ENCODE measurements at regions not wholly inside any gene's neighbourhood (a gene's known extent, or its start where the extent isn't known, plus 50 kb on each side); places are given as distances from the start of the nearest gene placed in this dataset.
"Not testable (repeated sequence)": the region's sequence is repeated elsewhere in the genome, so short reads cannot be mapped to it uniquely, and the experiment has no call there.

DNA sequence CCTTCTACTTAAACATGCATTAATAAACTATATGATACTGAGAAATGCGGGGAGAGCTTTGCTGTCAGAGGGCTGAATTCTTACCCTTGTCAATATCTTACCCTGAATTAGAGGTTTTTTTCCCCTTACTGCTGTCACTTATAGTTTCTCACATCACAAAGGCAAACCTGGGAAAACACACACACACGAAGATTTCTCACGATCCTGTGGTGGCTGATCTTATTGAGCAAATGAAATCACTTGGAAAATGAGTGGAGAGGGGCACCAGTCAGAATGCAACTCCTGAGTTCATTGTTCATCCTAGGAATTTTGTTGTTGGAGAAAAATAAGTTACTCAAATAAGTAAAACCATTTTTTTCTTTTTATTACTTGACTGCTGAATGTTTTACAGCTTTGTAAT, 673.6 kb downstream of the EDEM1 start:
- DNase-seq, result no peak

DNA sequence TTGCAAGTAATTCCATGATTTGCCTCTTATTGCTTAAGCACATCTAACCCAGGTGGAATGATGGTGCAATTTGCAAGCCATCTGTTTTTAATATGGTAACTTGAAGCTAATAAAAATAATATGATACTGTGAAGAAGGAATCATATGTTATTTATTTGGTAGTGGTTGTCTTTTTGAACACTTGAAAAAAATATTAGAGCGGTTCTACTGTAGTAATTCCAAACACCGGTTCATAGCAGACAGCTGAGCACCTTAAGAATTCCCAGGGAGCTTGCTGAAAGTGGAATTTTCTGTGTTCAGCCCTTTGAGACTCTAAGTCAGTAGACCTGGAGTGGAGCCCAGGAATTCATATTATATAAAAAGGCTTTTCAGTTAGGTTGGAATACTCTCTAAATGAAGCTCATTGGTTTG, 687.4 kb downstream of the EDEM1 start:
- no peak for DNase-seq

DNA sequence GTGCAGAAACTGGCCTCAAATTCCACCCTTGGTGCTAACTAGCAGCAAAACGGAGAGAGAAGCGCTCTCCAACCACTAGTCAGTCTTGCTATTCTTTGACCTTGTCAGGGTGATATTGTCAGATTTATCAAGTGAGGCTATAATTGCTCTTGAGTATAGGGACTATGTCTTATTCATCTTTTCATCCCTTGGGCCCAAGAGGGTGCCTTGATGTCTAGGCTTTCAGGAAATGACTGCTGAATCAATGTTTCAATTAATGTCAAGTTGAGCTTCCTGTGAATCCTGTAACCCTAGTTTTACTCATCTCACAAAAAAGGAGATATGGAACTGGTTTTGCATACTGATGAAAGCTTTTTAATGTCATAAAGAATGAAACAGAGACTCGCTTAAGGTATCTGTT, 701.3 kb downstream of the EDEM1 start:
- no peak for DNase-seq

DNA sequence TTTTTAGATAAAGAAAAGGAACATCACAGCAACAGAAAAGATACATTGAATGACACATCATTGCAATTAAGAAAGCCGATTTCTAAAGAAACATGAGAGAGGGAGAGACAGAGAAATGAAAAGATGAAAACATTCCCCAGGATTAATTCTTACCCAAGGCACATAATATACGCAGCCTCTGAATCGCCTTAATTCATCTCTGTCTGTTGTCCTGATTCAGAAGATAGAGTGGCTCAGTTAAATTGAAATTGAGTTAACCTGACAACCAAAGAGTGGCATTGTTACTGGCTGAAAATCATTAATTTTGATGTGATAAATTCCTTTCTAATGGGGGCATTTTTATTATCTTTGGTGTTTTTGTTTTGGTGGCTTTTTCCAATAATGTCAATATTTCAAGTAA, 701.9 kb downstream of the EDEM1 start:
- no peak for DNase-seq

DNA sequence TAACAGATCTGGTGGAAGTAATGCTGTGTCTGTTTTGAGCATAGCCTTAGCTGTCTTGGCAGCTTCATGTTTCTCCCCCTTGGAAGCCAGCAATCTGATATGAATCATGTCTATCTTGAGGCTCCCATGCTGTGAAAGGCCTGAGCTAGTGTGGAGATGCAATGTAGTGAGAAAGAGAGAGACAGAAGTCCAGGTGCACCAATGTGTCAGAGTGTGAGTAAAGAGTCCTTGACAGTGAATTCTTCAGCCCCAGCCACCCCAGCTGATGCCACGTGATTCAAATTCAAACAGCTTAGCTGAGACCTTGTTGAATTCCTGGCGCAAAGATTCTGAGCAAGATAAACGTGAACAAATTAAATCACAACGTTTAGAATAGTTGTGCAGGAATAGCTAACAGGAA, 704.2 kb downstream of the EDEM1 start:
- DNase-seq, result no peak

DNA sequence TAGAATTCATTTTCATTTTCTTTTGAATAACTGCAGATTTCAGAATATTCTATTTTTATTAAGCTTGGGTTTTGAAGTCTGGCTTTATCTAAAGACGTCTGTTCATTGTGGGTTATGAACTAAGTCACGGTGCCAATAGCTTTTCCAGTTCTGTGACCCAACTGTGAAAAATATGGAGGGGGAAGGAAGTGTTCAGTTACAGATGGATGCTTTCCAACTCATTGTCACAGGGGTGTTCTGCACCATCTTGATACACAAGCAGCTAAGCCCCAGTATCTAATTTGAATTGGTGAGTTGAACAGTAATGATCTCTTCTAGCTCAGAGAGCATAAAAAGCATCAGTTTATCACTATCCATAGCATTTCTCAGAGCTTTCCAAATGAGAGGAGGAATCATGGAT, 710.6 kb downstream of the EDEM1 start:
- DNase-seq, result no peak

DNA sequence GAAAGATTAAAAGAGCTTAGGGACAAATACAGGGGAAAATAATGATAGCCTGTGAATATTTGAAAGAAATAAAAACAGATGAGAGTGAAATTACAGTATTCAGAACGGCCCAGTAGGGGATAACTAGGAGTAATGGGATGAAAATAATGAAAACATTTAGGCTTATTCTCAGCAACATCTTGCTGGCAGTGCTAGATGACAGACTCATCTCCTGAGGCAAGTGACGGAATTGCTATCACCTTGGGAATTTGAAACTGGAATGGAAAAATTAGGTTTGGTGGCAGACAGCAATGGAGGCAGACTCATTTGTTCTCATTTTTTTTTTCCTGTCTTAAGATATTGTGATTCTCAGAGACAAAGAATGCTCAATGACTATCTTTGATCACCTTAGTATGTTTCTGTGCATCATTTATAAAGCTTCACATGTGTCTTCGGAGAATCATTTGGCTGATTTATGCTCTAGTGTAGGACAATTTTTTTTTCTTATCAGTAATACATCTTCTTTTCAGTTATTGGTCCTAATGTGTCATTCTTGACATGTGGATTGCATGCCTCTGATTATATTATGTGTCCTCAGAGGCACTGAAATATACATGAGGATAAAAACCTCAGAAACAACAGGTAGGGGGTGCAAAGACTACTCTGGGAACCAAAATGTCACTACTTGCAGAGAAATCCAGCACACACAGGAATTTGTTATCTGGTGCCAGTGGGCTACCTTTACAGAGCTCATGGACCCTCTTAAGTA, 711.7 kb downstream of the EDEM1 start:
- DNase-seq, result no peak

DNA sequence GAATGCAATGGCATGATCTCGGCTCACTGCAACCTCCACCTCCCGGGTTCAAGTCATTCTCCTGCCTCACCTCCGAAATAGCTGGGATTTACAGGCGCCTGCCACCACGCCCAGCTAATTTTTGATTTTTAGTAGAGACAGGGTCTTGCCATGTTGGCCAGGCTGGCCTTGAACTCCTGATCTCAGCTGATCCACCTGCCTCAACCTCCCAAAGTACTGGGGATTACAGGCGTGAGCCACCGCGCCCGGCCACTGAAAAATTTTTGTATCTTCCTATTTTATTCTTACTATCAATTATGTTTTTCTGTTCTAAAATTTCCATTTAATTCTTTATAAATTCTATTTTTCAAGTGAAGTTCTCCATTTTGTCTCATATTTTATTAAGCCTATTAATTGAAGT, 730.4 kb downstream of the EDEM1 start:
- no peak for DNase-seq

DNA sequence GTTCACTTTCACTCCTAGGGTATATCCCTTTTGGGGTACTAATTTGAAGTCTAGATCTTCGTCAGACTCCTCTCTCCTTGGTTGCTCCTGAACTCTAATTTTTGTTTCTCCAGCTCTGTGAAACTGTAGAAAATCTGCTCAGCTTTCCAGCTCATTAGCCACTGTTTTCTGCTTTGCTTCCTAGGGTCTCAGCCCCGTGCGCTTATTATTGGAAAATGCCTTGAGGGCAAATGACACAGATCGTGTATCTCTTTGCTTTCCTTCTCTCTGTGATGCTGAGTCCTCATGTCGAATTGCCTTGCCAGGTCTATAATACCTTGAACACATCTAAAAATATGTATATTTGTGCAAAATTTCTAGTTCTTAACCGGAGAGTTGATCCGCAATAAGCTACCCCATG, 731.1 kb downstream of the EDEM1 start:
- DNase-seq, result no peak

DNA sequence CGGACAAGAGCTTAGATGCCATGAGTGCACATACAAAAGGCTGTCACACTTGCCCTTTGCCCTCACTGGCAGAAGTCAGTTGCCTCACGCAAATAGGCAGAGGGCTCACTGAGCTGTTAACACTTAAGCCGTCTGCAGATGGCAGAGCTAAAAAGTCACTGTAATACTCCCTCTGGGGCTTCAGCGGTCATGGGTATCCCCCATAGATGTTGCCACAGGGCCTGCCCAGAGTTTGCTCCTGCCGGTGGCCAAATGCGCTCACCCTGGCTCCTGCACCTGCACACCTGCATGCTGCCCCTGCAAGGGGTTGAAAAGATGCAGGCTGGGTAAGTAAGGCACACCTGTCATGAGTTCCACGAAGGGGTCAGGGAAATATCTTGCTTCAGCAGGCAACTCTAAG, 741.5 kb downstream of the EDEM1 start:
- no peak for DNase-seq

DNA sequence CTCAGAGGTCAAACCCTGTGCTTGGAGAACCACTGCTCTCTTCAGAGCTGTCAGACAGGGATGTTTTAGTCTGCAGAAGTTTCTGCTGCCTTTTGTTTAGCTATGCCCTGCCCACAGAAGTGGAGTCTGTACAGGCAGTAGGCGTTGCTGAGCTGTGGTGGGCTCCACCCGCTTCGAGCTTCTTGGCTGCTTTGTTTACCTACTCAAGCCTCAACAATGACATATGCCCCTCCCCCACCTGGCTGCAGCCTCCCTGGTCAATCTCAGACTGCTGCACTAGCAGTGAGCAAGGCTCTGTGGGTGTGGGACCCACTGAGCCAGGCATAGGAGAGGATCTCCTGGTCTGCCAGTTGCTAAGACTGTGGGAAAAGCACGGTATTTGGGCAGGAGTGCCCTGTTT, 756.6 kb downstream of the EDEM1 start:
- not testable (repeated sequence) for DNase-seq

DNA sequence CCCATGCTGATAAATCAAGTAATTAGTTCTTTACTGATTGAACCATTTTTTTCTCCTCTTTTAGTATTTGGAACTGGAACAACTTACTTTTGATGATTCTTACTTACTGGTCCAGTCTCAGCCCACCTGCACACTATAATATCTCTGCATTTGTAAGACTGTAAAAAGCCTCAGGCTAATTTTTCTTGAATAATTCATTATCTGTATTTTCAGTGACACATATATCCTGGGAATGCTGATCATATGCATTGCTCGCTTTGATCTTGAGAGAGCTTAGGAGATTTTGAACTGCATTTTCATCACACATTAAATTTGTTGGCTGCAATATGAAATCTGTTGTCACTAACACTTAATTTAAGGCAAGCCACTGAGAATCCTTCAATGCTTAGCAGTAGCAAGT, 760.6 kb downstream of the EDEM1 start:
- no peak for DNase-seq

DNA sequence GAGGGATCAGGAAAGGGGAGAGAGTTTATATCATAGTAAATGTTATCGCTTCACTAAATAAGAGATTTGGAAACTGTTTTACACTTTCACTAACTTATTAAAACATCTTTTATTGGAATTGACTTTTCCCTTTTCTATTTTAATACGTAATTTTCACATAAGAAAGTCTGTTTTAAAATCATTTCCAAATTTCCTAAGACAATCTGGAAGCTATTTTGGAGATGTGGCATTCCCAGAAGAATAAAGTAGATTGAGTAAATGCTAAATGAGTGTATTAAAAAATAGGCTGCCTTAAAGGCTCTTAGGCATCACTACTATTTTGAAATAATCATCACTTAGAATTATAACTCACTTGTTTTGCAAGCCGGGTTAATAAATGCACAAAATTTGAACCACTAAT, 763.5 kb downstream of the EDEM1 start:
- DNase-seq, result no peak

DNA sequence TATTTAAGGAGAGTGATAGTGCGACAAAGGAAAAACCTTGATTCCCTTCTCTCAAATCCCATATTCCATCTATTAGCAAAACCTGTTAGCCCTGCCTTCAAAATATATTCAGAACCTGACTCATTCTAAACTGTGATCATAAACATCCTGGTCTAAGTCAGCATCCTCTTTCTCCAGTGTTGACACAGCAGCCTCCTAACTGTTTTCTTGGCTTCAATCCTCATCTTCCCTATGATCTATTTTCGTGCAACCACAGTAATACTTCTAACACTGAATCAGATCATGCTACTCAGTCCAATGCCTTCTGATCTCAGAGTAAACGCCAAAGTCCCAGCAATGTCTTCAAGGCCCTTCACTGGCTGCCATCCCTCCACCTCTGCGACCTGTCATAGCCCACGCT, 785.1 kb downstream of the EDEM1 start:
- no peak for DNase-seq

DNA sequence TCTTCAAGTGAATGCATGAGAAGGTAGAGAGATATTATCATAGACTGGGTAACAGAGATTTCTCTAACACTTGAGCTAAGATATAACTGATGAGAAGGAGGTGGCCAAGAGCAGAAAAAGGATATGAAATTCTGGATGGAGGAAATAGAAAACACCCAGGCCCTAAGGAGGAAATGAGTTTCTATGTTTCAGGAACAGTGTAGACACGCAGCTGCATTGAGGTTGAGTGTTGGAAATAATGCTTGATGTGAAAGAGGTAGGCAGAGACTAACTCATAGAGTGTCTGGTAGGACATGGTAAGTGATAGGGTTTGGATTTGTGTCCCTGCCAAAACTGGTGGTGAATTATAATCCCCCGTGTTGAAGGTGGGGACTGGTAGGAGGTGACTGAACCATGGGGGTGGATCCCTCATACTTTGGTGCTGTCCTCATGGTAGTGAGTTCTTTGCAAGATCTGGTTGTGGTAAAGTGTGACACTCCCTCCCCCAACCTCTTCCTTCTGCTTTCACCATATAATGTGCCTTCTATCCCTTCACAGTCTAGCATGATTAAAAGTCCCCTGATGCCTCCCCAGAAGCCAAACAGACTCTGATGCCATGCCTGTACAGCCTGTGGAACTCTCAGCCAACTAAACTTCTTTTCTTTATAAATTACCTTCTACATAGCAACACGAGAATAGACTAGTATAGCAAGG, 787.3 kb downstream of the EDEM1 start:
- DNase-seq, result no peak

DNA sequence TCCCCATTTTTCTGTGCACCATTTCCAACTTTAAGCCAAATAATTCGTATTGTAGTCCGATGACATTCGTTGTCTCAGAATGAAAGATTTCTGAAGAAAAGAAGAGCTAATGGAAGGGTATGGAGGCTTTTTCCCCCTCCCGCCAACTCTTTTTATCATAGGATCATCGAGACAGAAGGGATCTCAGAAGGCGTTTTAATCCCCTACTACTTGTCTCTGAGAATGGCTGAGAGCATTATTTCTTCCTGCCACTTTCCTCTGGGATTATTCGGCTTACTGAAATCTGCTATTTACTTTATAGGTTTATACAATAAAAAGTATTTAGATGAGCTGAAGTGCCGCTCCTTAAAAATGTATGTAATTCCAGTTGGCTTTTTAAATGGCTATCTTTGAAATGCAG, 789.8 kb downstream of the EDEM1 start:
- no peak for DNase-seq

DNA sequence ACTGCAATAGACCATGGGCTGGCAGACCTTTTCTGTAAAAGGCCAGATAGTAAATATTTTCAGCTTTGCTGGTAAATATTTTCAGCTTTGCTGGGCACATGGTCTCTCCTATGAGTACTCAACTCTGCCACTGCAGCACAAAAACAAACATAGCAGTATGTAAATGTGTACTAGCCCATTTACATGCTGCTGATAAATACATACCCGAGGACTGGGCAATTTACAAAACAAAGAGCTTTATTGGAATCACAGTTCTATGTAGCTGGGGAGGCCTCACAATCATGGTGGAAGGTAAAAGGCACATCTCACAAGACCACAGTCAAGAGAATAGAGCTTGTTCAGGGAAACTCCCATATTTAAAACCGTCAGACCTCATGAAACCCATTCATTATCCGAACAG, 793.0 kb downstream of the EDEM1 start:
- DNase-seq, result no peak

DNA sequence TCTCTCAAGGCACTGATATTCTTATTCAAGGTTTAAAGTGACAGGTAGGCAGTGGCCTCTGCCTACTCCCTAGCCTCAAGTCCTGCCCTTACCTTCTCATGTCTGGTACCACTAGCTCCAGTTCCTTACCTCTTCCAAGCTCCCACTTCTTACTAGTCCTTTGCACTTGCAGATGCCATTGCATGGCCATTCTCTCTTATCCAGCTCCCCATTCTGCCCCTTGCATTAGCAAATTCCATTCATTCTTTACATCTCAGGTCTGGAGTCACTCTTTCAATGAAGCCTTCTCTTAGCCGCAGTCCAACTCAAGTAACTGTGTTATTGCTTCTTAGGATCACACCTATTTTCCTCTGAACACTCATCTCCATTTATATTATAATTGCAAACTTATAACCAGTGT, 807.1 kb downstream of the EDEM1 start:
- DNase-seq, result no peak

DNA sequence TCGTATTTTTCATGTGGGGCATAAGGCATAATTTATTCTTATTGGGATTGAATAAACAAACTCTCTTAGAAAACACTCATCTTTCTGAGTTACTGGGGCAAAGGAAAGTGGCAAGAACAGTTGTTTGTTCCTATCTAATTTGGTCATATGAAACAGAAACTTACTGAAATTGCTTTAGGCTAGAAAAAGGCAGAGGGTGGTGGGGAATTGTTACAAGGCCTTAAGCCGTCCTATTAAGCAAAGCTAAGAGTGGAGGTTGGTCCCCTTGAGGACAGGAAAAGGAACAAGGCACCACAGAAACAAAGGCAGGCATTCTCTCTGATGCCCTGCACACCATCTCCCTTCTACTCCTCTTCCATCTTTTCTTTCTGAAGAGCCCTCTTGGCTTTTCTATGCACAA, 830.9 kb downstream of the EDEM1 start:
- DNase-seq, result no peak

DNA sequence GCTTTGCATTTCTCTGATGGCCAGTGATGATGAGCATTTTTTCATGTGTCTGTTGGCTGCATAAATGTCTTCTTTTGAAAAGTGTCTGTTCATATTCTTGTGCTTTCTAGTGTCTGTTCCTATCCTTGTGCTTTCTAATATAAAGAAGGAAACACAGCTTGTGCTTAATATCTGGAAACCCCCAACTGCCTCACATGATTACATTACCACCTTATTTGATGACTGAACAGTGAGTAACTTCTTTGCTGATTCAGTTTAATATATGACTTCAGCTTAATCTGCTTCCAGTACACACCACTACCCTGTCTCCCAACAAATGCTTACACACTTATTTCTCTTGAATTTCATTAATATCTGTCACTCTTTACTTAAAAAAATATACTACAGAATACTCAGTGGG, 835.1 kb downstream of the EDEM1 start:
- DNase-seq, result no peak

DNA sequence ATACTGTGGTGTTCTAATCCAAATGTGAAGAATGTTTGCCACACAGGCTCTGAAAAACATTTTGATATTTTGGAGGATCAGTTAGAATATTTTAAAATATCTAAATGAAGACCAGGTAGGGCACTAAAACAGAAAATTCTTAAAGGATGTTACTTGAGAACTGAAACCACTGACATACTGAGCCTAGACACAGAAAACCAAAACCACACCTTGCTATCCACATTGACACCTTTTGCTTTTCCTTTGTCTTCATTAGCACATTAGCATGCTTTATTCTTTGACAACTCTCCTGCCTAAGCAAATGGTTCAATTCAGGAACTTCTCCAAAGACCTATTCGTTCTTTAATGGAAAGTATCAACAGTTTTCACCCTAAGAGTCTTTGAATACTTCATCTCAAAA, 835.9 kb upstream of the GRM7 start:
- DNase-seq, result no peak

DNA sequence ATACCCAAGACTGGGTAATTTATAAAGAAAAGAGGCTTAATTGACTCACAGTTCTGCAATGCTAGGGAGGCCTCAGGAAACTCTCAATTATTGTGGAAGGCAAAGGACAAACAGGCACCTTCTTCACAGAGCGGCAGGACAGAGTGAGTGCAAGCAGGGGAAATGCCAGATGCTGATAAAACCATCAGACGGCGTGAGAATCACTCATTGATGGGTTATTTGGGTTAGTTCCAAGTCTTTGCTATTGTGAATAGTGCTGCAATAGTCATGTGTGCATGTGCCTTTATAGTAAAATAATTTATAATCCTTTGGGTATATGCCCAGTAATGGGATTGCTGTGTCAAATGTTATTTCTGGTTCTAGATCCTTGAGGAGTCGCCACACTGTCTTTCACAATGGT, 830.3 kb upstream of the GRM7 start:
- DNase-seq, result not testable (repeated sequence)

DNA sequence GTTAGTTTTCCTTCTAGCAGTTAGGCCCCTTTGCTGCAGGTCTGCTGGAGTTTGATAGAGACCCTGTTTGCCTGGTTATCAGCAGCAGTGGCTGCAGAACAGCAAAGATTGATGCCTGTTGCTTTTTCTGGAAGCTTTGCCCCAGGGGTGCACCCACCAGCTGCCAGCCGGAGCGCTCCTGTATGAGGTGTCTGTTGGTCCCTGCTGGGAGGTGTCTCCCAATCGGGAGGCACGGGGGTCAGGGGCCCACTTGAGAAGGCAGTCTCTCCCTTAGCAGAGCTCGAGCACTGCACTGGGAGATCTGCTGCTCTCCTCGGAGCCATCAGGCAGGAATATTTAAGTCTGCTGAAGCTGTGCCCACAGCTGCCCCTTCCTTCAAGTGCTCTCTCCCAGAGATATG, 825.3 kb upstream of the GRM7 start:
- DNase-seq, result no peak

DNA sequence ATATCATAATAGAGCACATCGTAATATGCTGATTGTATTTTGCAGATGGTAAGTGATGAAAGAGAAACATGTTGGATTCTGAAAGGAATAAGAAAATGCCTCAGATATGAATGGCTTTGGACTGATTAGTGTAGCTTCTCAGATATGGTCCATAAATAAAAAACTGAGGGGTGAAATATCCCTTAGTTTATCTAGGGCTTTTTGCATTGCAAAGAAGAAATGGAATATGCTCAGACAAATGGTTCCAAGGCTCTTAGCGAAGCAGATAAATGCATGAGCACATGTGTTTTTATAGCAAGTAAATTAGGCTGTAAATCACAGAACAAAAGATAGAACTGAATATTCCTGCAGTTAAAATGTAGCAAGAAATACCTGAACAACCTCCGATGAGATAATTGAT, 820.9 kb upstream of the GRM7 start:
- no peak for DNase-seq

DNA sequence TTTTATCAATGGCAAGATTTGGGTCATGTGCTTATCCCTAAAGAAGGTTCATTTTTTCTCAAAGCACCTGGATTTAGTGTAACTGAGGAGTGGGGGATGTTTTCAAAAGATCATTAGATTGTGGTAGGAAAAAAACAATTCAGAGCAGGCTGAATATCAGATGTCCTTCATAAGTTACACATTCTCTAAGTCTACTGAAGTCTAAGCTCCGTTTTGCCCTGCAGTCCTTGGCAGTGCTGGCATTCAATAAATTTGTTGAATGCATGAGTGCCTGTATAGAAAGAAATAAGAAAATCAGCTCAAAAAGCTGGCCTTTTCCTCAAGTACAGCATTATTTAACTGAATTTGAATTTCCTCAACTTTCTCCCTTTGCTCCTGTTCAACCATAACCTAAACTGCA, 819.0 kb upstream of the GRM7 start:
- DNase-seq, result no peak

All from GOT3 (cell line).